Heart left ventricle (tissue), 13 donors: ENCODE measurements at regions not wholly inside any gene's neighbourhood (a gene's known extent, or its start where the extent isn't known, plus 50 kb on each side); places are given as distances from the start of the nearest gene placed in this dataset.

Experiments
- CTCF ChIP-seq, 12 donors: fragments of 200-600 bp; sonication (generic) in 4 of 12; IDR thresholded peaks; one replicate each; pipeline versions ENCODE4 v1.5.0 to v1.8.0; 2018 to 2022; ENCODE audit warnings: antibody characterized with exemption in 12 of 12, mild to moderate bottlenecking in 5 of 12
- POLR2A ChIP-seq, 2 donors: fragments of 450-650 bp; IDR thresholded peaks; one replicate each; pipeline ENCODE4 v1.6.1; 2017; ENCODE audit warnings: antibody characterized with exemption in 2 of 2, mild to moderate bottlenecking in 2 of 2, moderate library complexity in 2 of 2
- donor health status: ischemic (EF 13 %, LVEDD 7.1; RV severe dilation, severe dysfunction).
- donor health status: DM: no; HTN: yes; CAD: no.
- donor health status: DM: no; HTN: no; CAD: no.
- donor health status: ischemic (EF 25% LVEDD 6.9; RV normal size, moderate dysfunction).
- donor health status: ischemic (EF 25% LVEDD 5.7; RV mildly dilated, moderate dysfunction).
- donor health status: ischemic (EF 35%, LVEDD 5.7; RV mildly dilated, moderate dysfunction).
- donor health status: nonischemic (EF 11% LVEDD 7.7; RV severe dilation, severe dysfunction).
- donor health status: DM: yes; HTN: yes; CAD: no.
- donor health status: PGD.
- donor health status: ischemic (EF 29% LVEDD 5.4; RV normal size, mild dysfunction).
- donor health status: nonischemic (EF 23%, LVEDD 6.1; RV moderate dilation, normal function).

DNA sequence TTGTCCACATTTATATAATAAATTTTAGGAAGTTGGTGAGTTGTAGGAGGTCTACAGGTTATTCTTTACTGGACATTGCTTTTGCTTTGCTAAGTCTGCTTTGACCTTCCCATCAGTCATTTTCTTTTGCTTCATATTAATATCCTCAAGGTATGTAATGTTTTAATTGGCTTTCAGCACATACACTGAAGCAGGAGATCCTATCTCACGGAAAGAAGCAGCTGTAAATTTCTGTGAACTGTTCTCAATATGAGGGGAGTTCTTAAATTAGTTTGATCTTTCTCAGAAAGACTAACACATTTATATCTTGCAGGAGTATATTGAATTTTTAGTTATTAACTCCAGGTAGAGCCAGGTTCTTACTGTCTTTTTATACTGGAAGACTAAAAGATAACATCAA is 856.5 kb downstream of the GATA3 start:
- no peak for TF ChIP-seq CTCF (IDR thresholded peaks at IDR 0.05)
- no peak for TF ChIP-seq POLR2A (IDR thresholded peaks at IDR 0.05)
